ENCODE measurements at regions not wholly inside any gene's neighbourhood (a gene's known extent, or its start where the extent isn't known, plus 50 kb on each side); places are given as distances from the start of the nearest gene placed in this dataset.

- no peak for TF ChIP-seq CTCF (conservative IDR thresholded peaks at IDR 0.05; ENCODE audit: low read depth, low read length)
- TF ChIP-seq EZH2phosphoT487 (IDR thresholded peaks at IDR 0.05; ENCODE audit: borderline replicate concordance, low read length), result no peak
- TF ChIP-seq EZH2 (IDR thresholded peaks at IDR 0.05; ENCODE audit: low read length, unreplicated experiment), result no peak
Measured at GRCh38 chr10:2122431-2123124, 385.3 kb upstream of the ADARB2 start.

Data from PC-3 (cell line).